Mesenchymal stem cell (in vitro differentiated cells and primary cell): ENCODE measurements at regions not wholly inside any gene's neighbourhood (a gene's known extent, or its start where the extent isn't known, plus 50 kb on each side); places are given as distances from the start of the nearest gene placed in this dataset.

Experiments used
- DNase-seq: peaks from one replicate; pipeline ENCODE4 v3.0.0-alpha.2; 2013
- H2AFZ ChIP-seq: one replicate; pipeline ENCODE4 v1.6.1; 2013; ENCODE audit warnings: low read depth, mild to moderate bottlenecking, control low read depth, inconsistent platforms, low read length, moderate library complexity
- H2AK5ac ChIP-seq: 2 replicates; pipeline ENCODE4 v1.6.1; 2013; ENCODE audit warnings: low read length, moderate library complexity, mild to moderate bottlenecking, inconsistent platforms; ENCODE audit not compliant: severe bottlenecking
- H2BK120ac ChIP-seq: one replicate; pipeline ENCODE4 v1.6.1; 2013; ENCODE audit warnings: low read depth, mild to moderate bottlenecking, inconsistent platforms, low read length, moderate library complexity
- H2BK12ac ChIP-seq, 2 experiments: one replicate each; pipeline ENCODE4 v1.6.1; 2013; ENCODE audit warnings: inconsistent platforms in 2 of 2, low read length in 2 of 2, mild to moderate bottlenecking in 2 of 2, moderate library complexity in 2 of 2, control low read depth in 1 of 2
- H2BK15ac ChIP-seq: one replicate; pipeline ENCODE4 v1.6.1; 2013; ENCODE audit warnings: mild to moderate bottlenecking, low read depth, inconsistent platforms; ENCODE audit not compliant: poor library complexity, severe bottlenecking
- H2BK5ac ChIP-seq: 2 replicates; pipeline ENCODE4 v1.6.1; 2013; ENCODE audit warnings: low read depth, mild to moderate bottlenecking, low read length, control low read depth, inconsistent platforms; ENCODE audit not compliant: poor library complexity, severe bottlenecking
- H3K14ac ChIP-seq, 2 experiments: one replicate each; pipeline ENCODE4 v1.6.1; 2013; ENCODE audit warnings: inconsistent platforms in 2 of 2, low read length in 2 of 2, control low read depth in 1 of 2, mild to moderate bottlenecking in 1 of 2, moderate library complexity in 1 of 2
- H3K18ac ChIP-seq, 2 experiments: one replicate each; pipeline ENCODE4 v1.6.1; 2013; ENCODE audit warnings: inconsistent platforms in 2 of 2, low read length in 2 of 2, control low read depth in 1 of 2, low read depth in 1 of 2, mild to moderate bottlenecking in 1 of 2
- H3K23ac ChIP-seq, 2 experiments: one replicate each; pipeline ENCODE4 v1.6.1; 2013; ENCODE audit warnings: inconsistent platforms in 2 of 2, low read length in 2 of 2, mild to moderate bottlenecking in 2 of 2, moderate library complexity in 2 of 2, control low read depth in 1 of 2
- H3K27ac ChIP-seq: 2 replicates; pipeline ENCODE4 v1.5.1; 2013; ENCODE audit warnings: mild to moderate bottlenecking, moderate library complexity, low read length, control low read depth, inconsistent platforms; ENCODE audit not compliant: poor library complexity, severe bottlenecking
- H3K27me3 ChIP-seq, 2 experiments: 2 replicates each; pipeline versions ENCODE4 v1.6.1 to v1.7.0; 2013; ENCODE audit warnings: low read length in 2 of 2, mild to moderate bottlenecking in 2 of 2, moderate library complexity in 2 of 2, control low read depth in 1 of 2, inconsistent platforms in 1 of 2; ENCODE audit not compliant: control insufficient read depth in 1 of 2, insufficient read depth in 1 of 2
- H3K36me3 ChIP-seq, 2 experiments: 2 replicates each; pipeline versions ENCODE4 v1.6.1 to v1.7.0; 2013; ENCODE audit warnings: low read length in 2 of 2, control low read depth in 1 of 2, inconsistent platforms in 1 of 2, low read depth in 1 of 2, mild to moderate bottlenecking in 1 of 2; ENCODE audit not compliant: insufficient read depth in 2 of 2, control insufficient read depth in 1 of 2
- H3K4ac ChIP-seq, 2 experiments: one replicate each; pipeline ENCODE4 v1.6.1; 2013; ENCODE audit warnings: inconsistent platforms in 2 of 2, low read length in 2 of 2, mild to moderate bottlenecking in 2 of 2, moderate library complexity in 2 of 2, control low read depth in 1 of 2, low read depth in 1 of 2
- H3K4me1 ChIP-seq: 2 replicates; pipeline ENCODE4 v1.6.1; 2013; ENCODE audit warnings: low read depth, low read length, control low read depth; ENCODE audit not compliant: control insufficient read depth, insufficient read depth
- H3K4me2 ChIP-seq: 2 replicates; pipeline ENCODE4 v1.6.1; 2013; ENCODE audit warnings: low read length, mild to moderate bottlenecking, inconsistent platforms; ENCODE audit not compliant: poor library complexity, severe bottlenecking
- H3K4me3 ChIP-seq, 2 experiments: 2 replicates each; pipeline versions ENCODE4 v1.5.1 to v1.7.0; 2013; ENCODE audit warnings: low read length in 2 of 2, mild to moderate bottlenecking in 2 of 2, control low read depth in 1 of 2, low read depth in 1 of 2; ENCODE audit not compliant: insufficient read depth in 1 of 2
- H3K79me1 ChIP-seq: replicated peaks from 2 replicates; pipeline ENCODE4 v1.6.1; 2013; ENCODE audit warnings: mild to moderate bottlenecking, control low read depth, low read length, inconsistent platforms; ENCODE audit not compliant: poor library complexity, severe bottlenecking
- H3K9ac ChIP-seq: 2 replicates; pipeline ENCODE4 v1.7.0; 2013; ENCODE audit warnings: mild to moderate bottlenecking, low read length, moderate library complexity
- H3K9me3 ChIP-seq: 2 replicates; pipeline ENCODE4 v1.7.0; 2013; ENCODE audit warnings: mild to moderate bottlenecking, low read length; ENCODE audit not compliant: control insufficient read depth
- H4K8ac ChIP-seq: one replicate; pipeline ENCODE4 v1.6.1; 2013; ENCODE audit warnings: inconsistent platforms, mild to moderate bottlenecking, low read length, moderate library complexity
- H4K91ac ChIP-seq: one replicate; pipeline ENCODE4 v1.6.1; 2013; ENCODE audit warnings: mild to moderate bottlenecking, low read length, inconsistent platforms
- WGBS: methylation state at CpG from one replicate; pipeline ENCODE4 v1.1.7; 2013; ENCODE audit warnings: mixed read lengths; 5-methylcytosine and 5-hydroxymethylcytosine counted together

GRCh38 chr2:57677296-57677695 lies 369.3 kb upstream of the VRK2 start:
- H3K18ac ChIP-seq: no peak overlapping the region
- no peak overlapping the region for H3K23ac ChIP-seq
- no peak overlapping the region for H3K14ac ChIP-seq
- no peak overlapping the region for H2BK15ac ChIP-seq
- no peaks in the 10 kb centered on the region for H3K4me1 ChIP-seq
- H3K79me1 ChIP-seq: no peaks in the 10 kb centered on the region
- no peak overlapping the region for H2AFZ ChIP-seq
- no peak overlapping the region for H2BK120ac ChIP-seq
- H2BK12ac ChIP-seq: no peak overlapping the region
- H3K27me3 ChIP-seq: no peaks in the 10 kb centered on the region
- H4K8ac ChIP-seq: no peak overlapping the region
- no peak overlapping the region for H3K4ac ChIP-seq
- no peaks in the 10 kb centered on the region for H3K9me3 ChIP-seq
- no peak overlapping the region for H3K9ac ChIP-seq
- no peak overlapping the region for H3K4me2 ChIP-seq
- no peak overlapping the region for H2AK5ac ChIP-seq
- no peak overlapping the region for H3K27ac ChIP-seq
- no peaks in the 10 kb centered on the region for H3K36me3 ChIP-seq
- no peak for DNase-seq
- no peak overlapping the region for H2BK5ac ChIP-seq
- H3K4me3 ChIP-seq: no peak overlapping the region
- no peak overlapping the region for H4K91ac ChIP-seq

DNA sequence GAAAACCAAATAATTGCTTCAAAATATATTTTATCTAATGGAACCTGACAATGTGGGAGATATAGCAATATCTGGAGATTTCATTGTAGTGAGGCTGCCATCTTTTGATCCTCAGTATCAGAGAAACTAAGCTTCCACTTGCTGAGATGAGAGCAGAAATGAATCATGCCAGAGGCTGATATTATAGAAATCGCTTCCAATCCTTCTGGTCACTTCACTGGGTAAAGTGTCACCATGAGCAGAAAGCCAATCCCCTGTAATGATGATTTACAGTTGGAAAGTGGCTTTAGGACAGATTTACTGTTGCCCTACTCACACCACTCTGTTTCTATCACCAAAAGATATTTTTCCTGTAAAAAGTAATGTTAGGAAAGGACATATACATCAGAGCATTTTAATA lies 365.0 kb upstream of the VRK2 start:
- H2BK12ac ChIP-seq: no peak overlapping the region
- H3K9ac ChIP-seq: no peak overlapping the region
- H3K23ac ChIP-seq: no peak overlapping the region
- no peaks in the 10 kb centered on the region for H3K9me3 ChIP-seq
- no peak overlapping the region for H3K18ac ChIP-seq
- no peak overlapping the region for H4K8ac ChIP-seq
- no peak overlapping the region for H2BK15ac ChIP-seq
- H2AK5ac ChIP-seq: no peak overlapping the region
- no peaks in the 10 kb centered on the region for H3K36me3 ChIP-seq
- H3K14ac ChIP-seq: no peak overlapping the region
- H3K27ac ChIP-seq: no peak overlapping the region
- H3K4me1 ChIP-seq: no peaks in the 10 kb centered on the region
- H3K4ac ChIP-seq: no peak overlapping the region
- H3K27me3 ChIP-seq: no peaks in the 10 kb centered on the region
- no CpG with 5 or more reads among the region's 1 CpG for WGBS
- H3K4me3 ChIP-seq: no peak overlapping the region
- H3K79me1 ChIP-seq: no peaks in the 10 kb centered on the region
- H2BK5ac ChIP-seq: no peak overlapping the region
- H2AFZ ChIP-seq: no peak overlapping the region
- no peak overlapping the region for H3K4me2 ChIP-seq
- no peak overlapping the region for H4K91ac ChIP-seq
- no peak for DNase-seq
- H2BK120ac ChIP-seq: no peak overlapping the region

DNA sequence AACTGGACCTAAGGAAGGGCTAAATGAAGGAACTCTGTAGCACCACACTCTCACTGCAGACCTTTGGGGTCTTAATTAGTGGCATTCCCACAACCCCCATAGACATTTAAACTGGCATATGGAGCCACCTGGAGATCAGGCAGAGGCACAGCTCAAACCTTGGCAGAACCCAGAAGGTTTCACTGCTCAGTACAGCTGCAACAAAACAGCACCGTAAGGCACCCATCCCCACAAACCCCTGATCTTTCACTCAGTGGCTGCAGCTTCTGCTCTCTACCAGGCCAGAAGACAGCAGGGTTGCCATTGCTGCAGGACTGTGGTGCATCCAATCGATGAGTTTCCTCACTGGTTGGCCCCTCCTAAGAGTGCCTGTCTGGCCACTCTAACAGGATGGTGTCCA lies 361.6 kb upstream of the VRK2 start:
- Histone ChIP-seq H2BK120ac (no peak overlapping the region), H3K4me1 (no peaks in the 10 kb centered on the region), H2BK5ac (no peak overlapping the region), H3K23ac (no peak overlapping the region), H4K8ac (no peak overlapping the region), H3K9ac (no peak overlapping the region), H3K36me3 (no peaks in the 10 kb centered on the region), H3K4me3 (no peak overlapping the region), H3K9me3 (peaks cover 11% of the 10 kb centered on the region), H3K14ac (peak overlapping the region in 1 of 2 experiments; percentile 72), H3K27me3 (no peaks in the 10 kb centered on the region), H3K79me1 (no peaks in the 10 kb centered on the region), H3K4me2 (no peak overlapping the region), H2BK15ac (no peak overlapping the region), H4K91ac (no peak overlapping the region), H3K27ac (no peak overlapping the region), H2AFZ (no peak overlapping the region), H3K4ac (no peak overlapping the region), H2AK5ac (no peak overlapping the region), H2BK12ac (no peak overlapping the region), H3K18ac (no peak overlapping the region)
- WGBS: 88% methylated on average over 2 of the region's 2 CpGs
- no peak for DNase-seq

GRCh38 chr2:57692395-57692794 lies 354.2 kb upstream of the VRK2 start:
- Histone ChIP-seq H4K91ac (no peak overlapping the region), H3K18ac (no peak overlapping the region), H3K9ac (no peak overlapping the region), H2AFZ (no peak overlapping the region), H2BK120ac (no peak overlapping the region), H3K79me1 (no peaks in the 10 kb centered on the region), H3K36me3 (no peaks in the 10 kb centered on the region), H3K4ac (no peak overlapping the region), H4K8ac (no peak overlapping the region), H2BK15ac (no peak overlapping the region), H3K4me3 (no peak overlapping the region), H3K14ac (no peak overlapping the region), H3K4me2 (no peak overlapping the region), H3K27me3 (no peaks in the 10 kb centered on the region), H3K9me3 (peaks cover 26% of the 10 kb centered on the region), H2BK5ac (no peak overlapping the region), H2BK12ac (no peak overlapping the region), H3K27ac (no peak overlapping the region), H3K23ac (no peak overlapping the region), H2AK5ac (no peak overlapping the region), H3K4me1 (no peaks in the 10 kb centered on the region)
- DNase-seq: no peak
